ENCODE measurements at regions not wholly inside any gene's neighbourhood (a gene's known extent, or its start where the extent isn't known, plus 50 kb on each side); places are given as distances from the start of the nearest gene placed in this dataset.
"Not testable (repeated sequence)": the region's sequence is repeated elsewhere in the genome, so short reads cannot be mapped to it uniquely, and the experiment has no call there.

- not testable (repeated sequence) for DNase-seq
Observed at GRCh38 chr6:85707515-85708145, 64.9 kb upstream of the SYNCRIP start.

GRCh38 chr6:85706272-85706671, 63.6 kb upstream of the SYNCRIP start:
- DNase-seq, result no peak

GRCh38 chr6:85705220-85705619, 62.5 kb upstream of the SYNCRIP start:
- DNase-seq, result no peak

GRCh38 chr6:85703406-85703805, 60.7 kb upstream of the SYNCRIP start:
- no peak for DNase-seq

Measured in CD4-positive, alpha-beta T cell treated with Interleukin-21 for 1 hour (primary cell).